HepG2 (cell line): ENCODE measurements at regions not wholly inside any gene's neighbourhood (a gene's known extent, or its start where the extent isn't known, plus 50 kb on each side); places are given as distances from the start of the nearest gene placed in this dataset.

Experiments
- ATAC-seq: fragments of 200-7000 bp; cut with Tn5 transposase; 3 replicates; pipeline ENCODE4 v1.9.1; 2020; ENCODE audit warnings: mild to moderate bottlenecking, moderate library complexity
- BruUV-seq: library from RNA; stranded (reverse); fragments of 400-500 nt; replicated peaks from 2 replicates; lab custom pipeline; 2021; lab: Mats Ljungman, UMichigan
- CTCF ChIA-PET: fragments of 300-600 bp; formaldehyde crosslinking; extraction: SDS; loops from one replicate; lab custom pipeline; 2021; ENCODE audit warnings: low total read pairs, inconsistent platforms, low intra/inter-chr PET ratio; lab: Yijun Ruan, JAX
- POLR2A ChIA-PET: fragments of 350-600 bp; sonication (Branson Sonifier 250); formaldehyde crosslinking; loops from one replicate; lab custom pipeline; 2020; ENCODE audit warnings: antibody characterized with exemption, inconsistent platforms; lab: Yijun Ruan, JAX
- DNase-seq: peaks from one replicate; pipeline ENCODE4 v3.0.0-alpha.2; 2015; ENCODE audit warnings: low spot score
- FAIRE-seq: peaks from 3 replicates; lab custom pipeline; 2011; peaks lifted over from hg19 to GRCh38; lab: Jason Lieb, UNC
- H2AFZ ChIP-seq: one replicate; pipeline ENCODE4 v1.6.1; 2011; ENCODE audit warnings: low read length, inconsistent platforms
- H3K27ac ChIP-seq: fragments of 300-600 bp; 3 replicates; pipeline ENCODE4 v1.8.0; 2011; ENCODE audit warnings: mixed run types, mild to moderate bottlenecking, mixed read lengths, low read length, inconsistent platforms; ENCODE audit not compliant: insufficient read depth; ENCODE audit errors: extremely low read length
- H3K27me3 ChIP-seq, 2 experiments: fragments of 200-600 bp in 1 of 2; 2 replicates in 1 of 2; 3 replicates in 1 of 2; pipeline versions ENCODE4 v1.6.0 to v1.8.0; 2011; ENCODE audit warnings: low read length in 2 of 2, mild to moderate bottlenecking in 2 of 2, moderate library complexity in 2 of 2, inconsistent platforms in 1 of 2; ENCODE audit not compliant: insufficient read depth in 2 of 2, control insufficient read depth in 1 of 2
- H3K36me3 ChIP-seq, 2 experiments: fragments of 200-600 bp in 1 of 2; replicated peaks in 1 of 2; 2 replicates in 1 of 2; 3 replicates in 1 of 2; pipeline versions ENCODE4 v1.5.1 to v1.8.0; 2011; ENCODE audit warnings: low read length in 2 of 2, inconsistent platforms in 1 of 2; ENCODE audit not compliant: insufficient read depth in 2 of 2, control insufficient read depth in 1 of 2
- H3K4me1 ChIP-seq: 2 replicates; pipeline ENCODE4 v1.5.1; 2012; ENCODE audit warnings: low read length, inconsistent platforms; ENCODE audit not compliant: insufficient read depth
- H3K4me2 ChIP-seq: 2 replicates; pipeline ENCODE4 v1.6.0; 2011; ENCODE audit warnings: low read depth, low read length, inconsistent platforms
- H3K4me3 ChIP-seq, 3 experiments: fragments of 200-600 bp in 1 of 3; sonication (generic), shearing (Covaris generic) in 1 of 3; replicated peaks in 1 of 3; 2 replicates each; pipeline ENCODE4 v1.5.1; 2011 to 2016; ENCODE audit warnings: low read length in 3 of 3, inconsistent platforms in 2 of 3, low read depth in 2 of 3, mild to moderate bottlenecking in 2 of 3, control low read depth in 1 of 3, mixed read lengths in 1 of 3; ENCODE audit not compliant: insufficient read depth in 1 of 3
- H3K79me2 ChIP-seq: one replicate; pipeline ENCODE4 v1.6.1; 2011; ENCODE audit warnings: low read length, inconsistent platforms; ENCODE audit not compliant: insufficient read depth
- H3K9ac ChIP-seq: 2 replicates; pipeline ENCODE4 v1.6.0; 2011; ENCODE audit warnings: mild to moderate bottlenecking, low read depth, low read length, inconsistent platforms; ENCODE audit not compliant: insufficient read depth
- H3K9me3 ChIP-seq: 2 replicates; pipeline ENCODE4 v1.5.1; 2012; ENCODE audit warnings: mild to moderate bottlenecking, low read length
- H4K20me1 ChIP-seq: 2 replicates; pipeline ENCODE4 v1.6.0; 2011; ENCODE audit warnings: inconsistent platforms, mild to moderate bottlenecking, low read length, moderate library complexity; ENCODE audit not compliant: insufficient read depth
- HMG20A ChIP-seq: IDR thresholded peaks from 2 replicates; pipeline ENCODE4 v1.6.1; 2016; ENCODE audit warnings: borderline replicate concordance
- HMGA1 ChIP-seq: sonication (generic); formaldehyde crosslinking; conservative IDR thresholded peaks from 2 replicates; pipeline ENCODE4 v1.4.0; 2020; ENCODE audit warnings: missing genetic modification reagents
- KLF13 ChIP-seq: sonication (generic); formaldehyde crosslinking; IDR thresholded peaks from 2 replicates; pipeline ENCODE4 v1.4.0; 2020; ENCODE audit warnings: mild to moderate bottlenecking, missing genetic modification reagents
- MAF1 ChIP-seq: sonication (generic); formaldehyde crosslinking; IDR thresholded peaks from 2 replicates; pipeline ENCODE4 v1.5.0; 2020; ENCODE audit warnings: missing genetic modification reagents, borderline replicate concordance
- MAZ ChIP-seq, 2 experiments: sonication (generic) in 1 of 2; formaldehyde crosslinking in 1 of 2; IDR thresholded peaks; 2 replicates each; pipeline versions ENCODE4 v1.5.0 to v1.6.1; 2012 to 2020; ENCODE audit warnings: low read depth in 2 of 2, mild to moderate bottlenecking in 2 of 2, borderline replicate concordance in 1 of 2, improper control_type of control experiment in 1 of 2, low read length in 1 of 2, missing genetic modification reagents in 1 of 2, moderate library complexity in 1 of 2
- MBD4 ChIP-seq: IDR thresholded peaks from 2 replicates; pipeline ENCODE4 v1.6.1; 2012; ENCODE audit warnings: low read length, inconsistent platforms, borderline replicate concordance
- MED13 ChIP-seq: sonication (generic); formaldehyde crosslinking; IDR thresholded peaks from 2 replicates; pipeline ENCODE4 v1.5.0; 2020; ENCODE audit warnings: missing genetic modification reagents
- NKX3-1 ChIP-seq: sonication (generic); formaldehyde crosslinking; IDR thresholded peaks from 2 replicates; pipeline ENCODE4 v1.5.0; 2020; ENCODE audit warnings: missing genetic modification reagents
- RFX1 ChIP-seq: fragments of 450-650 bp; IDR thresholded peaks from 2 replicates; pipeline ENCODE4 v1.6.1; 2017
- ZMYM3 ChIP-seq: sonication (generic); formaldehyde crosslinking; IDR thresholded peaks from 2 replicates; pipeline ENCODE4 v1.5.1; 2020; ENCODE audit warnings: mild to moderate bottlenecking, missing genetic modification reagents
- ZNF432 ChIP-seq: sonication (generic); formaldehyde crosslinking; IDR thresholded peaks from 2 replicates; pipeline ENCODE4 v1.5.0; 2020; ENCODE audit warnings: missing genetic modification reagents, mild to moderate bottlenecking, borderline replicate concordance
- ZNF780A ChIP-seq: sonication (generic); formaldehyde crosslinking; IDR thresholded peaks from 2 replicates; pipeline ENCODE4 v1.8.0; 2022; ENCODE audit warnings: mild to moderate bottlenecking, missing genetic modification reagents, moderate library complexity
- ZNF790 ChIP-seq: sonication (generic); formaldehyde crosslinking; IDR thresholded peaks from 2 replicates; pipeline ENCODE4 v1.8.0; 2022; ENCODE audit warnings: missing genetic modification reagents, mild to moderate bottlenecking, borderline replicate concordance
- WGBS: methylation state at CpG from one replicate; pipeline ENCODE4 v1.1.6; 2017; ENCODE audit warnings: low lambda C conversion rate; 5-methylcytosine and 5-hydroxymethylcytosine counted together
- in situ Hi-C: cut with HindIII; loops from 2 replicates; pipeline ENCODE4 v1.10.0; 2017; ENCODE audit warnings: low pct_unique_long_range_greater_than_20kb; ENCODE audit not compliant: extremely low pct_ligation_motif_present
- intact Hi-C: fragments of 100-400 bp; cut with micrococcal nuclease; formaldehyde crosslinking; loops from one replicate; pipeline ENCODE4 v1.10.0; 2022; ENCODE audit not compliant: unreplicated experiment
- TF ChIP-seq, protein P1 (sequence below): sonication (generic); formaldehyde crosslinking; conservative IDR thresholded peaks from 2 replicates; pipeline ENCODE4 v1.8.0; 2022; ENCODE audit warnings: low read depth, missing genetic modification reagents
- TF ChIP-seq, protein P2 (sequence below): sonication (generic); formaldehyde crosslinking; IDR thresholded peaks from 2 replicates; pipeline ENCODE4 v1.9.0; 2022; ENCODE audit warnings: low read depth, missing genetic modification reagents
- TF ChIP-seq, protein P3 (sequence below): sonication (generic); formaldehyde crosslinking; IDR thresholded peaks from 2 replicates; pipeline ENCODE4 v1.5.0; 2020; ENCODE audit warnings: missing genetic modification reagents
- TF ChIP-seq, protein P4 (sequence below): sonication (generic); formaldehyde crosslinking; IDR thresholded peaks from 2 replicates; pipeline ENCODE4 v1.9.0; 2022; ENCODE audit warnings: missing genetic modification reagents, mild to moderate bottlenecking, borderline replicate concordance

DNA sequence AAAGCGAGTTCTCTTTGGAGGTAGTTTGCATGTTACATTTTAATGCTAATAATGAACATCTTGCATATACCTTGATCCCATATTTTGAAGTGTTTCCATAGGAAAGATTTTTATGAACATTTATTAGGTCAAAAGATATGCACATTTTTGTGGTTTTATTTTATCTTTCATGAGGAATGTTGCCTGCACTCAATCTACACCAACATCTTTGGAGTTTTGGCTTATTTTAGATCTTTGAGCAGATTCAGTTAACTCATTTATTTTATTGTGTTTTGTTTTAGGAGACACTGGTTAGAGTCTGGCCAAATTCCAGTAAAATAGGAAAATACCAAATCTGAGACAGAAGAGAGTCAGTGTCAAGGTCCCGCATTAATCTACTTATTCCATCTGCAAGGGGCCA lies 540.9 kb downstream of the RNF144A start (continued):
- TF ChIP-seq ZNF790 (CRISPR knock-in tag), result no peak
- TF ChIP-seq HMG20A (CRISPR knock-in tag), result no peak
- TF ChIP-seq ZNF432 (CRISPR knock-in tag), result no peak
- no peak for TF ChIP-seq RFX1
- TF ChIP-seq NKX3-1, result no peak
- TF ChIP-seq MAZ (IDR thresholded peaks at IDR 0.05; ENCODE audit: borderline replicate concordance, low read depth, low read length), result no peak
- TF ChIP-seq MAZ (CRISPR knock-in tag; IDR thresholded peaks at IDR 0.05; ENCODE audit: low read depth), result no peak
- TF ChIP-seq, protein P1, sequence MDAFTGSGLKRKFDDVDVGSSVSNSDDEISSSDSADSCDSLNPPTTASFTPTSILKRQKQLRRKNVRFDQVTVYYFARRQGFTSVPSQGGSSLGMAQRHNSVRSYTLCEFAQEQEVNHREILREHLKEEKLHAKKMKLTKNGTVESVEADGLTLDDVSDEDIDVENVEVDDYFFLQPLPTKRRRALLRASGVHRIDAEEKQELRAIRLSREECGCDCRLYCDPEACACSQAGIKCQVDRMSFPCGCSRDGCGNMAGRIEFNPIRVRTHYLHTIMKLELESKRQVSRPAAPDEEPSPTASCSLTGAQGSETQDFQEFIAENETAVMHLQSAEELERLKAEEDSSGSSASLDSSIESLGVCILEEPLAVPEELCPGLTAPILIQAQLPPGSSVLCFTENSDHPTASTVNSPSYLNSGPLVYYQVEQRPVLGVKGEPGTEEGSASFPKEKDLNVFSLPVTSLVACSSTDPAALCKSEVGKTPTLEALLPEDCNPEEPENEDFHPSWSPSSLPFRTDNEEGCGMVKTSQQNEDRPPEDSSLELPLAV (CRISPR knock-in tag), result no peak

DNA sequence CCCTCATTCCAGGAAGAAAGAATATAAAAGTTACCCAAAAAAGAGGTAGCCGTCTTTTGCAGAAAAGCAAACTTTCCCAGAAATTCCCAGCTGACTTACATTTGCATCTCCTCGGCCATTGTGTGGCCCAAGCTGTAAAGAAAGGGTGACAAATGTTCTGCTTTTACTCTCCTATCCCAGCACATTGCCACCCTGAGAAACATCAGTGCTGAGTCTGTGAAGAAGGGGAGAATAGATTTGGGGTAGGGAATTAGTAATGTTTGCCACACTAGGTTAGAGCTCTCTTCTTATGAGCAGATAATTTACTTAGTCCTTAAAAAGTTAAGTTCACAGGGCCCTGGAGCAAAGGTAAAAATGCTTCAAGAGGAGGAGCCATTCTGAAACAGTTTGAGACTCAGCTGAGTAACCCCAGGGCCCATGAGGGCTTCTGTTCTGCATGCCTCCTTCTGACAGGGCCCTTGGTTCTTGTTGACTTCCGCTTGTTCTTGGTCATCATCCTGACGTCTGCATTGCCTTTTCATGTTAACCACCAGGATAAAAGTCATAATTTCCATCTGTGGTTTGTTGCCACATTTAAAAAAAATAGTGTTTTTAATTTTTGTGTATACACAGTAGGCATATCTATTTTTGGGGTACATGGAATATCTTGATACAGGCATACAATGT lies 550.7 kb downstream of the RNF144A start:
- Histone ChIP-seq H3K4me2 (no peak overlapping the region), H3K36me3 (no peaks in the 10 kb centered on the region), H3K79me2 (no peaks in the 10 kb centered on the region), H4K20me1 (no peaks in the 10 kb centered on the region), H3K4me3 (no peak overlapping the region), H2AFZ (no peak overlapping the region), H3K9me3 (no peaks in the 10 kb centered on the region), H3K27me3 (no peaks in the 10 kb centered on the region), H3K9ac (no peak overlapping the region), H3K27ac (no peak overlapping the region), H3K4me1 (no peaks in the 10 kb centered on the region)
- 35% methylated on average over 4 of the region's 4 CpGs for WGBS
- ChIA-PET POLR2A (no interaction called here), CTCF (no interaction called here)
- no peak for ATAC-seq
- BruUV-seq, result no TSS peak
- in situ Hi-C loops, result no loop called here
- no peak for FAIRE-seq
- DNase-seq, result no peak
- intact Hi-C loops, result no loop called here
- TF ChIP-seq, protein P2, sequence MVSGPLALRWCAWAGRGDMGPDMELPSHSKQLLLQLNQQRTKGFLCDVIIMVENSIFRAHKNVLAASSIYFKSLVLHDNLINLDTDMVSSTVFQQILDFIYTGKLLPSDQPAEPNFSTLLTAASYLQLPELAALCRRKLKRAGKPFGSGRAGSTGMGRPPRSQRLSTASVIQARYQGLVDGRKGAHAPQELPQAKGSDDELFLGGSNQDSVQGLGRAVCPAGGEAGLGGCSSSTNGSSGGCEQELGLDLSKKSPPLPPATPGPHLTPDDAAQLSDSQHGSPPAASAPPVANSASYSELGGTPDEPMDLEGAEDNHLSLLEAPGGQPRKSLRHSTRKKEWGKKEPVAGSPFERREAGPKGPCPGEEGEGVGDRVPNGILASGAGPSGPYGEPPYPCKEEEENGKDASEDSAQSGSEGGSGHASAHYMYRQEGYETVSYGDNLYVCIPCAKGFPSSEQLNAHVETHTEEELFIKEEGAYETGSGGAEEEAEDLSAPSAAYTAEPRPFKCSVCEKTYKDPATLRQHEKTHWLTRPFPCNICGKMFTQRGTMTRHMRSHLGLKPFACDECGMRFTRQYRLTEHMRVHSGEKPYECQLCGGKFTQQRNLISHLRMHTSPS (CRISPR knock-in tag), result no peak
- TF ChIP-seq MAF1 (CRISPR knock-in tag) (no peak), KLF13 (no peak), MED13 (CRISPR knock-in tag) (no peak), ZNF780A (no peak), HMGA1 (CRISPR knock-in tag) (no peak), ZMYM3 (no peak), MBD4 (no peak)
- TF ChIP-seq, protein P3, sequence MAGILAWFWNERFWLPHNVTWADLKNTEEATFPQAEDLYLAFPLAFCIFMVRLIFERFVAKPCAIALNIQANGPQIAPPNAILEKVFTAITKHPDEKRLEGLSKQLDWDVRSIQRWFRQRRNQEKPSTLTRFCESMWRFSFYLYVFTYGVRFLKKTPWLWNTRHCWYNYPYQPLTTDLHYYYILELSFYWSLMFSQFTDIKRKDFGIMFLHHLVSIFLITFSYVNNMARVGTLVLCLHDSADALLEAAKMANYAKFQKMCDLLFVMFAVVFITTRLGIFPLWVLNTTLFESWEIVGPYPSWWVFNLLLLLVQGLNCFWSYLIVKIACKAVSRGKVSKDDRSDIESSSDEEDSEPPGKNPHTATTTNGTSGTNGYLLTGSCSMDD (CRISPR knock-in tag), result no peak
- TF ChIP-seq, protein P4, sequence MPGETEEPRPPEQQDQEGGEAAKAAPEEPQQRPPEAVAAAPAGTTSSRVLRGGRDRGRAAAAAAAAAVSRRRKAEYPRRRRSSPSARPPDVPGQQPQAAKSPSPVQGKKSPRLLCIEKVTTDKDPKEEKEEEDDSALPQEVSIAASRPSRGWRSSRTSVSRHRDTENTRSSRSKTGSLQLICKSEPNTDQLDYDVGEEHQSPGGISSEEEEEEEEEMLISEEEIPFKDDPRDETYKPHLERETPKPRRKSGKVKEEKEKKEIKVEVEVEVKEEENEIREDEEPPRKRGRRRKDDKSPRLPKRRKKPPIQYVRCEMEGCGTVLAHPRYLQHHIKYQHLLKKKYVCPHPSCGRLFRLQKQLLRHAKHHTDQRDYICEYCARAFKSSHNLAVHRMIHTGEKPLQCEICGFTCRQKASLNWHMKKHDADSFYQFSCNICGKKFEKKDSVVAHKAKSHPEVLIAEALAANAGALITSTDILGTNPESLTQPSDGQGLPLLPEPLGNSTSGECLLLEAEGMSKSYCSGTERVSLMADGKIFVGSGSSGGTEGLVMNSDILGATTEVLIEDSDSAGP (CRISPR knock-in tag), result no peak
